A549 (cell line): ENCODE measurements at regions not wholly inside any gene's neighbourhood (a gene's known extent, or its start where the extent isn't known, plus 50 kb on each side); places are given as distances from the start of the nearest gene placed in this dataset.
A peak's percentile ranks its signal among the peaks of the same experiment; 100 is the strongest.

ENCODE experiments used
- CTCF ChIP-seq: fragments of >200 bp; sonication (Bioruptor Twin); formaldehyde crosslinking; IDR thresholded peaks from 3 replicates; pipeline ENCODE4 v1.5.1; 2016
- JUN ChIP-seq, 2 experiments: fragments of >200 bp; sonication (Bioruptor Twin); formaldehyde crosslinking; IDR thresholded peaks; 2 replicates in 1 of 2; 3 replicates in 1 of 2; pipeline ENCODE4 v1.6.1; 2016 to 2017
- RAD21 ChIP-seq, 2 experiments: fragments of >200 bp in 1 of 2; sonication (Bioruptor Twin) in 1 of 2; formaldehyde crosslinking in 1 of 2; IDR thresholded peaks in 1 of 2; conservative IDR thresholded peaks in 1 of 2; 2 replicates in 1 of 2; 3 replicates in 1 of 2; pipeline ENCODE4 v1.6.1; 2012 to 2018; ENCODE audit warnings: inconsistent platforms in 1 of 2
- REST ChIP-seq: fragments of 200-600 bp; sonication (generic); IDR thresholded peaks from 2 replicates; pipeline ENCODE4 v1.6.1; 2016; ENCODE audit warnings: antibody characterized with exemption, mild to moderate bottlenecking, moderate library complexity

DNA sequence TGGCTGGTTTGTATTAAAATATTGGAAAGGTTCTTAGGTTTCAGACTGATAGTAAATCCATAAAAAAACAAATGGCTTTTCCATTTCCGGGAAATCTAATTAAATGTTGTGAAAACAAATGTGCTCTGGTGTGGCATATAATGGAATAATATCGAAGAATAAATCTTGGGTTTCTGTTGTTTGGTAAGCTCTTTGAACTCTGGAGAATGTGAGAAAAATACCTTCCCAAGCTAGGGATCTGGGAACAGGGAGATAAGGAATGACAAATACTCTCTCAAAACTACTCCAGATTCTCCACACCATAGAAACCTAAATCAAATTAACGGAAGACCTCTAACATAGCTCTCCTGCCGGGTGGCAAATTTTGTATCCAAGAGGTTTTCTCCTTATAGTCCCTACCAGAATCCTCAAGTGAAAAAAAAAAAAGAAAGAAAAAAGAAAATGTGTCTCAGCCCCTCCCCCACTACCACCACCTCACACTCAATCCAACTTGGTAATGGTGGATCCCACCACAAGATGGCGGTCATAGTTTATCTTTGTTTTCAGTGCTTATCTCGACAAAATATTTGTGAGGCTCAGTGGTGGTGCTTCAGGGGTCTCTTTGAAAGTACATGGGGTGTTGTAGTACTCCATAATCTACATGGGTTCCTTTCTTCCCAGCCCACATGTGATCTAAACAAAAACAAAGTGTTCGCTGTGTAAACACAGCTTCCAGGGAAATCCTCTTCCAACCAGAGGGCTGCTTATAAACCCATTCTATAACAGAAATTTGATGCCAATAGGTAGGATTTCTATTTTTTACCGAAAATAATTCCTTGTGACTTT lies 54.5 kb upstream of the FST start:
- TF ChIP-seq CTCF (0 out of 3 replicates have a peak, but pooled peaks have one; percentile 20), RAD21 (conservative IDR thresholded peaks at IDR 0.05 in 1 of 2, IDR thresholded peaks at IDR 0.05 in 1 of 2) (peak; percentile 42 to 45; a peak in 3 of 5 replicates), REST (no peak), JUN (IDR thresholded peaks at IDR 0.05) (no peak)
